HL-60 (cell line): ENCODE measurements at regions not wholly inside any gene's neighbourhood (a gene's known extent, or its start where the extent isn't known, plus 50 kb on each side); places are given as distances from the start of the nearest gene placed in this dataset.

Source experiments
- DNase-seq, 2 experiments: peaks; one replicate each; pipeline ENCODE4 v3.0.0-alpha.2; 2010 to 2020; ENCODE audit warnings: low read depth in 1 of 2, low spot score in 1 of 2
- H3K27ac ChIP-seq: fragments of 250-450 bp; sonication (Bioruptor Pico); replicated peaks from 2 replicates; pipeline ENCODE4 v1.5.1; 2020; ENCODE audit warnings: mild to moderate bottlenecking, moderate library complexity
- H3K27me3 ChIP-seq: fragments of 250-450 bp; sonication (Bioruptor Pico); 2 replicates; pipeline ENCODE4 v1.5.1; 2021; ENCODE audit warnings: mild to moderate bottlenecking, moderate library complexity; ENCODE audit not compliant: insufficient read depth, poor library complexity, severe bottlenecking
- H3K4me3 ChIP-seq: replicated peaks from 2 replicates; pipeline ENCODE4 v1.5.1; 2011; ENCODE audit warnings: mild to moderate bottlenecking, control low read depth, low read length; ENCODE audit not compliant: insufficient read depth
- GABPA ChIP-seq: IDR thresholded peaks from 2 replicates; pipeline ENCODE4 v1.6.1; 2012; ENCODE audit warnings: low read depth
- POLR2AphosphoS5 ChIP-seq: IDR thresholded peaks from 2 replicates; pipeline ENCODE4 v1.6.1; 2012; ENCODE audit warnings: low read depth
- SPI1 ChIP-seq: IDR thresholded peaks from 2 replicates; pipeline ENCODE4 v1.6.1; 2012; ENCODE audit warnings: low read depth, mild to moderate bottlenecking, borderline replicate concordance
- TF ChIP-seq, protein P1 (sequence below): IDR thresholded peaks from one replicate; pipeline ENCODE4 v1.5.1; 2011; ENCODE audit warnings: low read length, control low read depth, inconsistent platforms; ENCODE audit not compliant: insufficient read depth
- TF ChIP-seq, protein P2 (sequence below): IDR thresholded peaks from 2 replicates; pipeline ENCODE4 v1.6.1; 2012; ENCODE audit warnings: low read depth; ENCODE audit not compliant: insufficient replicate concordance

DNA sequence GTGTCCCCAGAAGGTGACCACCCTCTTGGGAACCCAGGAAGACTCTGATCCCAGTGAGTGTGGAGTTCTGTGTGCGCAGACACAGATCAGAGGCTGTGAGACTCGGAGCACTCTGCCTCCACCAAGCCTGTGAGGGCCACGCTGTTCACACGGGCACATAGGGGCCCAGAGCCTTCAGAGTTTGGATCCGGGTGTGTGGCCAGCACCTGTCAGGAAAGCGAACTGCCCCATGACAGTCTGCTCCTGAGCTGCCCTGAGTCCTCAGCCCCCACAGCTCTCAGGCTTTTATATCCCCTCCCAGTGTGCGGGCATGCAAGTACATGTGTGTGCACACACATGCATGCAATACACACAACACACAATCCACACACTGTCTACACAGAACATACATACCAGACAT, 161.8 kb upstream of the IRX2 start:
- H3K27me3 ChIP-seq, result no peaks in the 10 kb centered on the region
- no peak for DNase-seq
- no peak overlapping the region for H3K27ac ChIP-seq
- TF ChIP-seq SPI1 (no peak), POLR2AphosphoS5 (no peak), GABPA (no peak)
- TF ChIP-seq, protein P1, sequence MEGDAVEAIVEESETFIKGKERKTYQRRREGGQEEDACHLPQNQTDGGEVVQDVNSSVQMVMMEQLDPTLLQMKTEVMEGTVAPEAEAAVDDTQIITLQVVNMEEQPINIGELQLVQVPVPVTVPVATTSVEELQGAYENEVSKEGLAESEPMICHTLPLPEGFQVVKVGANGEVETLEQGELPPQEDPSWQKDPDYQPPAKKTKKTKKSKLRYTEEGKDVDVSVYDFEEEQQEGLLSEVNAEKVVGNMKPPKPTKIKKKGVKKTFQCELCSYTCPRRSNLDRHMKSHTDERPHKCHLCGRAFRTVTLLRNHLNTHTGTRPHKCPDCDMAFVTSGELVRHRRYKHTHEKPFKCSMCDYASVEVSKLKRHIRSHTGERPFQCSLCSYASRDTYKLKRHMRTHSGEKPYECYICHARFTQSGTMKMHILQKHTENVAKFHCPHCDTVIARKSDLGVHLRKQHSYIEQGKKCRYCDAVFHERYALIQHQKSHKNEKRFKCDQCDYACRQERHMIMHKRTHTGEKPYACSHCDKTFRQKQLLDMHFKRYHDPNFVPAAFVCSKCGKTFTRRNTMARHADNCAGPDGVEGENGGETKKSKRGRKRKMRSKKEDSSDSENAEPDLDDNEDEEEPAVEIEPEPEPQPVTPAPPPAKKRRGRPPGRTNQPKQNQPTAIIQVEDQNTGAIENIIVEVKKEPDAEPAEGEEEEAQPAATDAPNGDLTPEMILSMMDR, result no peak
- TF ChIP-seq, protein P2, sequence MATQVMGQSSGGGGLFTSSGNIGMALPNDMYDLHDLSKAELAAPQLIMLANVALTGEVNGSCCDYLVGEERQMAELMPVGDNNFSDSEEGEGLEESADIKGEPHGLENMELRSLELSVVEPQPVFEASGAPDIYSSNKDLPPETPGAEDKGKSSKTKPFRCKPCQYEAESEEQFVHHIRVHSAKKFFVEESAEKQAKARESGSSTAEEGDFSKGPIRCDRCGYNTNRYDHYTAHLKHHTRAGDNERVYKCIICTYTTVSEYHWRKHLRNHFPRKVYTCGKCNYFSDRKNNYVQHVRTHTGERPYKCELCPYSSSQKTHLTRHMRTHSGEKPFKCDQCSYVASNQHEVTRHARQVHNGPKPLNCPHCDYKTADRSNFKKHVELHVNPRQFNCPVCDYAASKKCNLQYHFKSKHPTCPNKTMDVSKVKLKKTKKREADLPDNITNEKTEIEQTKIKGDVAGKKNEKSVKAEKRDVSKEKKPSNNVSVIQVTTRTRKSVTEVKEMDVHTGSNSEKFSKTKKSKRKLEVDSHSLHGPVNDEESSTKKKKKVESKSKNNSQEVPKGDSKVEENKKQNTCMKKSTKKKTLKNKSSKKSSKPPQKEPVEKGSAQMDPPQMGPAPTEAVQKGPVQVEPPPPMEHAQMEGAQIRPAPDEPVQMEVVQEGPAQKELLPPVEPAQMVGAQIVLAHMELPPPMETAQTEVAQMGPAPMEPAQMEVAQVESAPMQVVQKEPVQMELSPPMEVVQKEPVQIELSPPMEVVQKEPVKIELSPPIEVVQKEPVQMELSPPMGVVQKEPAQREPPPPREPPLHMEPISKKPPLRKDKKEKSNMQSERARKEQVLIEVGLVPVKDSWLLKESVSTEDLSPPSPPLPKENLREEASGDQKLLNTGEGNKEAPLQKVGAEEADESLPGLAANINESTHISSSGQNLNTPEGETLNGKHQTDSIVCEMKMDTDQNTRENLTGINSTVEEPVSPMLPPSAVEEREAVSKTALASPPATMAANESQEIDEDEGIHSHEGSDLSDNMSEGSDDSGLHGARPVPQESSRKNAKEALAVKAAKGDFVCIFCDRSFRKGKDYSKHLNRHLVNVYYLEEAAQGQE, result no peak
- H3K4me3 ChIP-seq, result no peak overlapping the region

DNA sequence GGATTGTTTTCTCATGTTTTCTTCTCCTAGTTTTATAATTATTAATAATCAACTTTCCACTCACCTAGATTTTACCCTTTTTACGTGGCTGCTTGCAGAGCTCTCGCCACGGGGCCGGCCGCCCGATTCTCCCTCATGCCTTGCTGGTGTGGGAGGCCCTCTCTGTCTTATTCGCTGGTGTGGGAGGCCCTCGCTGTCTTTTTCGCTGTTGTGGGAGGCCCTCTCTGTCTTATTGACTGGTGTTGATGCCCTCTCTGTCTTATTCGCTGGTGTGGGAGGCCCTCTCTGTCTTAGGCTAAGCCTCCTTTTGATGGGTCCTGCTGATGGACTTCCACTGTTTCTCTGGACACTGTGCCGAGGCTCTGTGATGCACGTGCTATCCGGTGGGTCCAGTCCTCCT, 161.3 kb upstream of the IRX2 start:
- Histone ChIP-seq H3K27ac (no peak overlapping the region), H3K4me3 (no peak overlapping the region), H3K27me3 (no peaks in the 10 kb centered on the region)
- TF ChIP-seq GABPA (no peak), POLR2AphosphoS5 (no peak), SPI1 (no peak)
- TF ChIP-seq, protein P2, result no peak
- TF ChIP-seq, protein P1, result no peak
- no peak for DNase-seq

DNA sequence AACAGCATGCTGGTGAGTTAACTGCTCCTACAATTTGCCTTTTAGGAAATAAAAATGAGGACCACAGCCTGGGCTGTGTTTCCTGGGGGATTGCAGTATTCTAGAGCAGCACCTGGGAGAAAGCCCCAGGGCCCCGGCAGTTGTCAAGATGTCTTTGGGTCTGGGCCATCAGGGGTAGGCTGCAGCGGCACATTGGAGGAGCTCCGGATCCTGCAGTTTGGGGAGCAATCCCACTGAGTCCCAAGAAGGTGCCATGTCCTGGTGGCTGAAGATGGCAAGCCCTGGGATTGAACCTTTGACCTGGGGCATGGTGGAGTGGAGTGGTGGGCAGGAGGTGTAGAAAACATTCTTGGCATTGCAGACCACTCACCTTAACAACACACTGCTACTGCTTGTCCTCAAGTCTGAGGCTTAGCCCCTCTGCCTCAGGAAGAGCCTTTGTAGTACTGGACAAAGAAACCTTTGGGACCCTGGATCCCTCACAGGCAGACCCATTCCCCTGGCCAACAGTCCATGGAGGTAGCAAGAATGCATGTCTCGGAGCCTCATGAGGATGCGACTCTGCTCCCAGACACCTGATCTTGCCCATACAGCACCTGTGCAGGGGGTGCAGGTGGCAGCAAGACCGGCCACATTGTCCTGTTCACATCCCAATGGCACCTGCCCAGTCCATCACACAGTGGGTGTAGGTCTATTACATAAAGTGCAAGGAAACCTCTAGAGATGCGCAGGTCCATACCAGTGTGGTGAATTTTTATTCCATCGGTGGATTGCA, 159.1 kb upstream of the IRX2 start:
- H3K27ac ChIP-seq, result no peak overlapping the region
- no peak for DNase-seq
- no peak overlapping the region for H3K4me3 ChIP-seq
- TF ChIP-seq, protein P2, result no peak
- TF ChIP-seq POLR2AphosphoS5 (no peak), SPI1 (no peak), GABPA (no peak)
- TF ChIP-seq, protein P1, result no peak
- no peaks in the 10 kb centered on the region for H3K27me3 ChIP-seq
